Erythroblast (primary cell): ENCODE measurements at regions not wholly inside any gene's neighbourhood (a gene's known extent, or its start where the extent isn't known, plus 50 kb on each side); places are given as distances from the start of the nearest gene placed in this dataset.

Experiments
- DNase-seq, 2 experiments: peaks; one replicate each; lab custom pipeline; 2025; lab: John Stamatoyannopoulos, UW
- GATA1 ChIP-seq: IDR thresholded peaks from 2 replicates; pipeline ENCODE4 v1.6.1; 2011; ENCODE audit warnings: low read depth, mild to moderate bottlenecking, control low read depth, low read length, moderate library complexity
- POLR2A ChIP-seq: IDR thresholded peaks from 2 replicates; pipeline ENCODE4 v1.6.1; 2011; ENCODE audit warnings: mild to moderate bottlenecking, low read length

DNA sequence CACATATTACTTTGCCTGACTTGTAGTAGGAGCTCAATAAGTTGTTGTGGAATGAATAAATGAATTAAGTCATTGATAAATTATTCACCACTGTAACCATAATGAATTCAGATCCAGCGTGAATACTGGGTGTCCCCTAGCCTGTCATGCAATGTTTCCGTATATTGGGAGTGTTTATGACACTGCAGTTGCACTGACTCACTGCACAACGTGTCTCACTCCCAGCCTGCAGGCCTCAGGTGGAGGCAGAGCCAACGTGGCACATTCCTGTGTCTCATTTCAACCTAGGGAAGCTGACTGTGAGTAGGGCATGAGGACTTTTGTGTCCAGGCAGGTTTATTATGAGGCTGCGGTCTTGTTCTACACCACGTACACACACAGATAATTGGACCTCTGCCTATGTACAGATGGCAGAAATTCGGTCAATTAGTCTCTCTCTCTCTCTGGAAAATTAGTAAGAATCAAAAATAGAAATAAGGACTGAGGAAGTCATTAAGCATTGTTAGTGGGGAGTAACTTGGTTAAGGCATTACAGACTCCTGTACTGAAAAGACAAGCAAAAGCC is 299.1 kb upstream of the IGFBP3 start:
- DNase-seq = no peak
- no peak for TF ChIP-seq POLR2A
- TF ChIP-seq GATA1 = no peak

GRCh38 chr7:46218461-46219200 is 297.6 kb upstream of the IGFBP3 start:
- DNase-seq = no peak
- TF ChIP-seq GATA1 (no peak), POLR2A (no peak)

DNA sequence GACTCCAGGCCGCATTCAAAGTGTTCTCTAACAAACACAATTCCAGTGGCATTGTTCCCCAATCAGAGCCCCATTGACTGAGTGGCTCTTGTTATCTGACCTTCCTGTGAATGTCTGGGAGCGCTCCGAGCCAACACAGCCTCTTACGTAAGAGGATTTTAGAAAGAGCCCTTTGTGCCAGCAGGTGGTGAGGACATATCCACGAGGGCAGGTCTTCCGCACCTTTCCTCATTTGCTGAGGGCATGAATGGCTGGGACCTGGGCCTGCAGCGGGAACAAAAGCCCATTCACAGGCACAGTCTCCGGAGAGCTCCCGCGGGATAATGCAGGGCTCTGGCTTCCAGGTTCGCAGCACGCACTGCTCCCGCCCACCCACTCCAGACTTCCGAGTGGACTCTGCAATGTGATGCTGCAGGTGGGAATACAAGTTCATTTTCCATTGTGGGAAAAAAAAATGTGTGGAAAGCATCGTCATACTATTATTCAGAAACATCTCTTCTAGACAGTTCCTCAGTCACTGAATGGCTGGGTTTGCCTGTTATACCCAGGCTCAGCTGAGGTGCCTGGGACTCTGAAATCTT is 295.0 kb upstream of the IGFBP3 start:
- TF ChIP-seq POLR2A (no peak), GATA1 (no peak)
- DNase-seq = no peak

DNA sequence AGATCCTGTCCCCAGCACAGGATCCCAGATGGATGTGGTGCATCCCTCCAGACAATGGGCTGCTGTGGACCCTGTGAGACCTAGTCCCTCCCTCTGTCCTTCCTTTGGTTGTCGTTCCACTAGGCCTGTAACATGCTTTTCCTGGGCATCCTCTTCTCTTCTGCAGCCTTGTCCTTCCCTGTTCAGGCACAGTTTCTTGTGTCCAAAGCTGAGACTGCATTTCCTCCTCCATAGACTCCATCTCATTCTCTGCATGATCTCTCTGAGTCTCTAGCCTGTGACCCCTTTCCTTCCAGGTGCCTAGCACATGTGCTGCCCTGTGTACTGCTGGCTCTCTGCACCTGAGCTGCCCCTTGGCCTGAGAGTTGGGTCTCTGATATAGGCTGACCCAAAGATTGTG is 293.5 kb upstream of the IGFBP3 start:
- TF ChIP-seq GATA1 (no peak), POLR2A (no peak)
- no peak for DNase-seq

DNA sequence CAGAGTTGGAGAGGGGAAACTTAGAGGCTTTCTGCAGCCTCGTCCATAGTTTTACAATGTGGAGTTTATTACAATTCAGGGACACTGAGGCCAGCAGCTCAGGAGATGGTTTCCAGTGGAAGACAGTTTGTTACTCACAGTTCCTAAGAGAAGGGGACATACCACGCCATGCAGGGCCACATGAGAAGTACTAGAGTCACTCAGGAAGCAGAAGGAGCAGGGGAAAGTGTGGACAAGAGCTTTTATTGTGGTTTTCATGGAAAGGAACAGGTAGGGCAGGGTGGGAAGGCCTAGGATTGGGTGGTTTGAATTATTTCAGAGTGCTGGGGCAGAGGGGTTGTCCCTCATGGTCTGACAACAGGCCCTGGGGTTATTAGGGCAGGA is 292.1 kb upstream of the IGFBP3 start:
- DNase-seq = no peak
- TF ChIP-seq POLR2A = no peak
- TF ChIP-seq GATA1 = no peak

DNA sequence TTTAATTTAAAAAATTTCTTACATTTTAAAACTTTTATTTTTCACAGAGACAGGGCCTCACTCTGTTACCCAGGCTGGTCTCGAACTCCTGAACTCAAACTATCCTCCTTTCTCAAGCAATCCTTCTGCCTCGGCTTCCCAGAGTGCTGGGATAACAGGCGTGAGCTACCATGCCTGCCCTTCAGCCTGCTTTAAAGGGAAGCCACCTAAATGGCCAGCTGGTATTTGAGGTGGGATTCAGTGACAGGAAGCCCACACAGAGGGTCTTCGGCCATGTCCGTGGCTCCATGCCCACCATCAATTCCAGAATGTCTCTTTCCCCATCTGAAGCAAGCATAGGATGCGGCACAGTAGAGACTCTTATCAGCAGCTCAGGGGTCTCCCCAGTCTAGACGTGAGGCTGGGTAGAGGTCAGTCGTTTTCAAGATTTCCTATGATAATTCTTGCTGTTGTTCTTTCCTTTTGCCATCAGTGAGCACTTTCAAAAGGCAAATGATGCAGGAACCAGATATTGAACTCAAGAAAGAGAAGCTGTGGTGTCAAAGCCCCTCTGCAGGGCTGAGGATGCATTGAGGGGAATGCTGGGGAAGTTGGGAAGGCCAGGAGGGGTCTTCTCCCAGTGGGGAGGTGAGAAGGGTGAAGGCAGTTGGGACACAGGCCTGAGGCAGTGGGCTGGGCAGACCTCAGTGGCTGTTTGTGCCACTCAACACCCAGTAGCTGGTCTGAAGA is 291.5 kb upstream of the IGFBP3 start:
- TF ChIP-seq POLR2A = no peak
- TF ChIP-seq GATA1 = no peak
- DNase-seq = no peak

DNA sequence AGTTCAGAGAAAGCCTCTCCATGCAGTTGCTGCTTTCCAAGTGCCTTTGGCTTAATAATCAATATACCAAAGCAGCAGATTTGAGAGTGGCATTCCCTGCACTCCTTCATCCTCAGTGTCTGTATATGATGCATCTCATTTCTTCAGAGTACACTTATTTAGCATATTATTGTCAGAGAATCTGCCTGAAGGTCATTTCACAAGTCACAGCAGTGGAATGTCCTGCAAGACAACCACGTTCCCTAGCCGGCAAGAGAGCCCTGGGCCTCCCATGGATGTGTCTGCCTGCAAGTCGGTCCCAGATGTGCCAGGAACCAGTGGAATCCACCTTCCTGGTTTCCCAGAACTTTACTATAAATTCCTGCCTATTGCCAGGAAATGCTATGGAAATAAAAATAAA is 289.4 kb upstream of the IGFBP3 start:
- no peak for TF ChIP-seq GATA1
- DNase-seq = no peak

GRCh38 chr7:46209611-46210388 is 288.7 kb upstream of the IGFBP3 start:
- TF ChIP-seq POLR2A (no peak), GATA1 (no peak)
- DNase-seq = no peak

DNA sequence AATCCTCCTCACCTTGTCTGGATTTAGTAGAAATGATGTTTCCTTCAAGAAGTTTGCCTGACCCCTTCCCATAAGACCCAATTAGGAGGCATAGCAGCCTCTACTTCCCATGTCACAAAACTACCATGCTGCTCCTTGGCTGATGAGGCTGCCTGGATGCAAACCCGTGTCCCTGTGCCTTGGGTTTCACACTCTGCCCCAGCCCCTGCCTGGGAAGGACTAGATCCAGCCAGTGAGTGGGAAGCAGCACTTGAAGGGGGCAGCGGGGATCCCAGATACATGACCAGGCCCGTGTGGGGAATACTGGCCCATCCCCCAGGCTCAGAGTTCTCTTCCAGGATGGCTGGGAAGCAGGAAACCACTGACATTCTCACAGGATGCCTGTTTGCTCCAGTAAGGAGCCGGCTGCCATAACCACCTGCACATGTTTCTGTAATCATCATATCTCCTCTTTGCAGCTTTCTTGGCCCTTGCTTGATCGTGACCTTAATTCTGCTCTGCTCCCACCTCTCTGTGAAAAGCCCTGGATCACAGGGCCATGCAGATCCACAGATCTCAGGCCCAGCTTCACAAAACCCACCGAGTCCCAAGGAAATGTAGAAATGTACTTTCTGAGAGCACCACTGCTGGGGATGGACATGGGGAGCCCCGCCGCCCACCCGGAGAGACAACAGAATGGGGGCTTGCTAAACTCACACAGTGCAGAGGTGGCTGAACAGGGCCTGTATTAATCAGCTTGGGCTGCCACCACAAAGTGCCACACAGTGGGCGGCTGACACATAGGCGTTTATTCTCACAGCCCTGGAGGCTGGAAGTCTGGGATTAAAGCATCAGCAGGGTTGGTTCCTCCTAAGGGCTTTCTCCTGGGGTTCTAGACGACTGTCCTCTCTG is 287.8 kb upstream of the IGFBP3 start:
- TF ChIP-seq POLR2A (no peak), GATA1 (no peak)
- no peak for DNase-seq

DNA sequence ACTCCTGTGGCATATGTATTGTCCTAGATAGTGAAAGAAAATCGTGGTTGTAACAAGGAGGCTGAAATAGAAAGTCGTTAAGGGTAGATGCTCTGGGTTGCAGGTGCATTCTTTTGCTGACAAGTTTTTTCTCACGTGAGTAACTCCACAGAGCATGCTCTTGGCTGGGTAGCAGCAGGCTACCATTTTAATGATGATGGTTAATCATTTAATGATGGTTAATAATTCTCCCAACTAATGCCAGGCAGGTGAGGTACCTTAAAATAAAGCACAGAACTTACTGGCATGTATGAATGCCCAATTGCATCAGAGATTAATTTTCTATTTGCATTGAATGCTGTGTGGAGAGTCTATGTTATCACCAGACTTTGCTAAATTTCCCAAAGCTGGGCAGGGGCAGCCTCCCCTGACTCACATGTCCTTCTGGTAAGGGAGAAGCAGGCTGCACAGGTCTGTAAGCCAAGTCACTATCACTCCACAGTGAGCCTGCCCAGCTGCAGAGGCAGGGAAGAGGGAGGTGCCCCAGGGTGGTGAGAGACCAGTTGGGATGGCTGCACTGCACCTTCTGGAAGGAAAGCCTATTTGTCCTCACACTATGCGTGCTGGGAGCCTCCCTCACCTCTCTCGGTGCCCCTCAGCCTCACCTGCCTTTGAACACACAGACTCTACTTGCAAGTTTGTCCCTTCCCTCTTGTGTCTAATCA is 287.0 kb upstream of the IGFBP3 start:
- TF ChIP-seq GATA1 (no peak), POLR2A (no peak)
- DNase-seq = no peak

DNA sequence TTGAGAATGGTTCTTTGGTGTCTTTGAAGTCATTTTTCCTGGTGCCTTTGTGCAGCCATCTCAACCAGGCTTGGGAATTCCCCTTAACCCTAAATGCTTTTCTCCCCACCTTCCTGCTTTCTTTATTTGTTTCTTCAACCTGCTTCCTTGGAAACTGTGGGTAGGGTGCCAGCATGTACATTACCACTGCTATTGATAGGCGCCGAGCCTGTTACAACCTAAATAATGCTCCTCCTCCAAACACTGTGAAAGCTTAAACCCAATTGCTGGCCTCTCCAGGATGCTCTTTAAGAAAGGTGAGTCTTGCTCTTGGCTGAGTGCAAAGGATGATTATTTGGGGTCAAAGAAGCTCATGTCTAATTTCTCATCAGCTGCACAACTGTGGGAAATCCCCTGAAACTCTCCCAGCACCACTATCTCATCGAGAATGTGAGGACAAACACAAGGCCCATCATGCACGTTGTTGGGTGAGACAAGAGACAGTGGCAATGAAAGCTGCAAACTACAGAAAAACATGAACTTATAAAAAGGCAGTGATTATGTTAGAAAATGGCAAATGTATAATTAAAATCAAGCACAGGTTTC is 285.5 kb upstream of the IGFBP3 start:
- DNase-seq = no peak
- TF ChIP-seq GATA1 (no peak), POLR2A (no peak)

GRCh38 chr7:46205478-46205877 is 284.4 kb upstream of the IGFBP3 start:
- DNase-seq = no peak
- TF ChIP-seq POLR2A (no peak), GATA1 (no peak)
